SK-N-SH treated with all-trans-retinoic acid at 6 μM for 48 hours (cell line): ENCODE measurements at regions not wholly inside any gene's neighbourhood (a gene's known extent, or its start where the extent isn't known, plus 50 kb on each side); places are given as distances from the start of the nearest gene placed in this dataset.
A peak's percentile ranks its signal among the peaks of the same experiment; 100 is the strongest.
"Not testable (repeated sequence)": the region's sequence is repeated elsewhere in the genome, so short reads cannot be mapped to it uniquely, and the experiment has no call there.

Source experiments
- ATAC-seq: fragments of 200-7000 bp; cut with Tn5 transposase; 3 replicates; pipeline ENCODE4 v1.9.1; 2020; ENCODE audit warnings: mild to moderate bottlenecking, moderate library complexity
- ESRRG ChIP-seq: fragments of 250-450 bp; sonication (Bioruptor Pico); IDR thresholded peaks from 2 replicates; pipeline ENCODE4 v1.6.1; 2021; ENCODE audit warnings: mild to moderate bottlenecking
- GLIS3 ChIP-seq: fragments of 250-450 bp; sonication (Bioruptor Pico); IDR thresholded peaks from 2 replicates; pipeline ENCODE4 v1.5.0; 2020; ENCODE audit warnings: mild to moderate bottlenecking, moderate library complexity
- ISL1 ChIP-seq: fragments of 250-450 bp; sonication (Bioruptor Pico); IDR thresholded peaks from 2 replicates; pipeline ENCODE4 v2.1.2; 2022; ENCODE audit warnings: mild to moderate bottlenecking, moderate library complexity
- OSR1 ChIP-seq: fragments of 250-450 bp; sonication (Bioruptor Pico); IDR thresholded peaks from 2 replicates; pipeline ENCODE4 v1.8.0; 2022; ENCODE audit warnings: moderate library complexity, mild to moderate bottlenecking, inconsistent platforms
- PPARA ChIP-seq: fragments of 250-450 bp; sonication (Bioruptor Pico); IDR thresholded peaks from 2 replicates; pipeline ENCODE4 v1.5.0; 2020; ENCODE audit warnings: mild to moderate bottlenecking, borderline replicate concordance
- RARB ChIP-seq: fragments of 250-450 bp; sonication (Bioruptor Pico); IDR thresholded peaks from 2 replicates; pipeline ENCODE4 v1.8.0; 2021; ENCODE audit warnings: mild to moderate bottlenecking, moderate library complexity
- TCF4 ChIP-seq: fragments of 250-450 bp; sonication (Bioruptor Pico); IDR thresholded peaks from 2 replicates; pipeline ENCODE4 v1.8.0; 2021; ENCODE audit warnings: mild to moderate bottlenecking, moderate library complexity, borderline replicate concordance
- TOX ChIP-seq: fragments of 250-450 bp; sonication (Bioruptor Pico); IDR thresholded peaks from 2 replicates; pipeline ENCODE4 v1.8.0; 2021; ENCODE audit warnings: mild to moderate bottlenecking, moderate library complexity, borderline replicate concordance
- ZC3H10 ChIP-seq: fragments of 250-450 bp; sonication (Bioruptor Pico); IDR thresholded peaks from 2 replicates; pipeline ENCODE4 v1.5.1; 2021; ENCODE audit warnings: mild to moderate bottlenecking, moderate library complexity
- ZFP30 ChIP-seq: fragments of 450-650 bp; formaldehyde crosslinking; IDR thresholded peaks from 2 replicates; pipeline ENCODE4 v1.5.0; 2022; ENCODE audit warnings: mild to moderate bottlenecking, moderate library complexity
- ZNF565 ChIP-seq: fragments of 450-650 bp; formaldehyde crosslinking; conservative IDR thresholded peaks from 2 replicates; pipeline ENCODE4 v1.5.0; 2020; ENCODE audit warnings: low read depth, mild to moderate bottlenecking, moderate library complexity
- ZNF70 ChIP-seq: fragments of 450-650 bp; formaldehyde crosslinking; IDR thresholded peaks from 2 replicates; pipeline ENCODE4 v1.5.0; 2020; ENCODE audit warnings: mild to moderate bottlenecking, moderate library complexity
- TF ChIP-seq, protein P1 (sequence below): fragments of 250-450 bp; sonication (Bioruptor Pico); IDR thresholded peaks from 2 replicates; pipeline ENCODE4 v1.5.1; 2021; ENCODE audit warnings: mild to moderate bottlenecking, moderate library complexity
- TF ChIP-seq, protein P2 (sequence below): fragments of 250-450 bp; sonication (Bioruptor Pico); IDR thresholded peaks from 2 replicates; pipeline ENCODE4 v1.8.0; 2020; ENCODE audit warnings: mild to moderate bottlenecking, moderate library complexity, borderline replicate concordance
- TF ChIP-seq, protein P3 (sequence below): fragments of 250-450 bp; sonication (Bioruptor Pico); IDR thresholded peaks from 2 replicates; pipeline ENCODE4 v1.5.0; 2020; ENCODE audit warnings: mild to moderate bottlenecking, moderate library complexity

DNA sequence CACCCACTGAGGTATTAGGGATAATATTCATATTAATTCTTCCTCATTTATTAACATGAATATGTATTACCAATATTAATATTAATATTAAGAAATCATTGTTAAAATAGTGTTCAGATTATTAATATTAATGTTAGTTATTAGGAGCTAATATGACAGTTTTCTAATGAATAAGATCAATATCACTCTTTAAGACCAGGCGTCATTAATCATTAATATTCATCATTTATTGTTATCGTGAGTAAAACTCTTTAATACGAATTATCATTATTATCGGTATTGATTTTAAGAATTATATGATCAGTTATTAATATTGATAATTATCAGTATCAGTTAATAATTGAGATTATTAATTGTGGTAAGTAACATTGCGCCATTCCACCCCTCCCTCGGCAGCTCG lies 101.0 kb upstream of the HMX1 start:
- not testable (repeated sequence) for ATAC-seq

DNA sequence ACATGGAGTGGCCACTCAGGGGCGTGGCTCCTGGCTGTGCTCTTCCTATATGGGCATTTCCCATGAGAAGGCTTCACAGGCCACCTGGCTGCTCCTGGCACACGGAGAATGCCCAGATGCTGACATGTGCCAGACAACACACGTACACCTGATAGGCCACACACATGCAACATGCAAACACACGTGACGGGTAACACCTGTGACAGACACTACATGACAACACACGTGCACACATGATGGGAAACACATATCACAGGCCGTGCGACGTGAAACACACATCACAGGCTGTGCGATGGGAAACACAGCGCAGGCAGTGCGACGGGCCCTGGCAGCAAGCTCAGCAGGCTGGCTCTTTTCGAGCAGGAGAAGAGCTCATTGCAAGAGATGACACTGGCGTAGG lies 94.3 kb upstream of the HMX1 start:
- ATAC-seq, result not testable (repeated sequence)

DNA sequence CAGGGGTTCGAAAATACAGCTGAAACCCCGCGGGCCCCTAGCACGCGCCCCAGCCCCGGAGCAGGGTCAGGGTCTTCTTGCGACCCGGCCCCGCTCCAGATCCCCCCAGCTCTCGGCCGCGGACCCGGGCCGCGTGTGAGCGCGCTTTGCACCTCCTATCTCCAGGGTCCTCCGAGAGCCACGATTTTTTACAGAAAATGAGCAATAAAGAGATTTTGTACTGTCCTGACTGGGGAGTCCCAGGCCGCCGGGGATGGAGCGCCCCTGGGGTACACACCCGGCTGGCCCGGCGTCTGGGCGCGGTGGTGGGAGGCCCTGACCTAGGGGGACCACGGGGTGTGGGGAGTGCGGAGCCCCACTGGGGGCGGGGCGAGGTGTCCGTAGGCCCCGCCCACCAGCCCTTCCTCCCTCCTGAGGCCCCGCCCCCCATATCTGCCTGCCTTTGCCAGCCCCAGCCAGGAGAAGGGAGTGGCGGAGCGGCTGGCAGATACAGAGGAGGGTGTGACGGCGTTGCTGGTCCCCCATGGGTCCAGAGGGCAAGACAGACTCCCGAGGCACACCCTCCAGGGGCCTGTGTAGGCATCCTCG lies 92.7 kb upstream of the HMX1 start:
- ATAC-seq, result not testable (repeated sequence)

DNA sequence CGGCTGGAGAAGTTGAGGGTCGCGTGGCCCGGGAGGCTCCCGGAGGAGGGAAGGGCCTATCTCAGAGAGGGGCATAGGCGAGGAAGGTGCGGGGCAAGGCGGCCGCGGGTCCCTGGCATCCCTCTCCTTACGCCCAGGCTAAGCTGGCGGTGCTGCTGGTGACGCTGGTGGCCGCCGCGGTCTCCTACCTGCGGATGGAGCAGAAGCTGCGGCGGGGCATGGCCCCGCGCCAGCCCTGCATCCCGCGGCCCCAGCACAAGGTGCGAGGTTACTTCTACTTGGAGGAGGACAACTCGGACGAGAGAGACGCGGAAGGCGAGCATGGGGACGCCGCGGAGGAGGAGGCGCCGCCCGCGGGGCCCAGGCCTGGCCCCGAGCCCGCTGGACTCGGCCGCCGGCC lies 91.9 kb upstream of the HMX1 start:
- not testable (repeated sequence) for ATAC-seq

DNA sequence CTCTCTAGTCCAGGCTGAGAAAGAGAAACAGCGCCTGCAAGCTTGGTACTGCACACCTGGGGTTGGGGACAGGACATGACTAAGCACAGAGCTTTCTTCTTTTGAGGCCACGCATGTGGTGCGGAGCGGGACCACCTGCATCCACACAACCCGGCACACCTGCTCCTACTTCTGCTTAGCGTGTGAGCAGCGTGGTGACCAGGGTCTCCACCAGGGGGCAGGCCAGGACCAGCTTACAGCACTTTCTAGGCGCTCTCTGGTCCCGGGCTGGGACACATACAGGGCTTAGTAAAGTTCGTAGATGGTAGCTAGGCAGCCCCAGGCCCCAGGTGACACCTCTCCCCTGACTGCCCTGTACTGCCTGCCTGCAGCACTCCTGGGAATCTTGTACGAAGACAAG lies 89.7 kb upstream of the HMX1 start:
- not testable (repeated sequence) for ATAC-seq

DNA sequence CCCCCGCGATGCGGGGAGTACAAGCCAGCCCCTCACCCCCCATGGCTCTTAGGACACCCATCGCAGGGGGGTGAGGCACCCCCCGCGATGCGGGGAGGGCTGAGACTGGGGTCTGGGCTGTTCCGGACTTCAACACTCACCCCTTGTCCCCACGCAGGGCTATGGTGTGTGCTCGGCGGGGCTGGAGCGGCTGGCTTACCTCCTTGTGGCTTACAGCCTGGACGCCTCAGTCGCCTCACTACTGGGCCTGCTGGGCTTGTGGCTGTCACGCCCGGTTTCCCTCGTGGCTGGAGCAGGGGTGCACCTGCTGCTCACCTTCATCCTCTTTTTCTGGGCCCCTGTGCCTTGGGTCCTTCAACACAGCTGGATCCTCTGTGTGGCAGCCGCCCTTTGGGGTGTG lies 87.8 kb upstream of the HMX1 start:
- ATAC-seq, result not testable (repeated sequence)

DNA sequence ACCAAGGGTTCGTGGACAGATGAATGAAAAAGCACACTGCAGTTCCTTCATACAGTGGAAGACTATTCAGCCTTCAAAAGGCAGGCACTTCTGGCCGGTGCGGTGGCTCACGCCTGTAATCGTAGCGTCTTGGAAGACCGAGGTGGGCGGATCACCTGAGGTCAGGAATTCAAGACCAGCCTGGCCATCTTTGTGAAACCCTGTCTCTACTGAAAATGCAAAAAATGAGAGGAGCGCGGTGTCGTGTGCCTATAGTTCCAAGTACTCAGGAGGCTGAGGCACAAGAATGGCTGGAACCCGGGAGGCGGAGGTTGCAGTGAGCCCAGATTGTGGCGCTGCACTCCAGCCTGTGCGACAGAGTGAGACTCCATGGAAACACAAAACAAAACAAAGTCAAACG lies 82.4 kb upstream of the HMX1 start:
- ATAC-seq, result not testable (repeated sequence)

DNA sequence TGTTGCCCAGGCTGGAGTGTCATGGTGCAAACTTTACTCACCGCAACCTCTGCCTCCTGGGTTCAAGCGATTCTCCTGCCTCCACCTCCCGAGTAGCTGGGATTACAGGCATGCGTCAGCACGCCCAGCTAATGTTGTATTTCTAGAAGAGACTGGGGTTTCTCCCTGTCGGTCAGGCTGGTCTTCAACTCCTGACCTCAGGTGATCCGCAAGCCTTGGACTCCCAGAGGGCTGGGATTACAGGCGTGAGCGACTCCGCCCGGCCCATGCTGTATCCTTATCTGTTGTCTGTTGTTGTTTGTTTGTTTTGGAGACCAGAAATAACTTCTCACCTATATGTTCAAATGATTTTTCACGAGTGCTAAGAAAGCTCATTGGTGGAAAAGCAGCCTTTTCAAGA lies 81.2 kb upstream of the HMX1 start:
- ATAC-seq, result not testable (repeated sequence)

DNA sequence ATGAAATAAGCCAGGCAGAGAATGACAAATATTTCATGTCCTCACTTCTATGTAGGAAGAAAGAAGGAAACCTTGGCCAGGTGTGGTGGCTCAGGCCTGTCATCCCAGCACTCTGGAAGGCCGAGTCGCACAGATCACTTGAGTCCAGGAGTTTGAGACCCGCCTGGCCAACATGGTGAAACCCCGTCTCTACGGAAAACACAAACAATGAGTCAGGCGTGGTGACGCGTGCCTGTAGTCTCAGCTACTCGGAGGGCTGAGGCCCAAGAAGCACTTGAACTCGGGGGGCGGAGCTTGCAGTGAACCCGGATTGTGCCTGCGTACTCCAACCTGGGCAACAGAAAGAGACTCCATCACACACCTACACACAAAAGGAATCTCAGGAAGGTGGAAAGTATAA lies 80.5 kb upstream of the HMX1 start:
- not testable (repeated sequence) for ATAC-seq

DNA sequence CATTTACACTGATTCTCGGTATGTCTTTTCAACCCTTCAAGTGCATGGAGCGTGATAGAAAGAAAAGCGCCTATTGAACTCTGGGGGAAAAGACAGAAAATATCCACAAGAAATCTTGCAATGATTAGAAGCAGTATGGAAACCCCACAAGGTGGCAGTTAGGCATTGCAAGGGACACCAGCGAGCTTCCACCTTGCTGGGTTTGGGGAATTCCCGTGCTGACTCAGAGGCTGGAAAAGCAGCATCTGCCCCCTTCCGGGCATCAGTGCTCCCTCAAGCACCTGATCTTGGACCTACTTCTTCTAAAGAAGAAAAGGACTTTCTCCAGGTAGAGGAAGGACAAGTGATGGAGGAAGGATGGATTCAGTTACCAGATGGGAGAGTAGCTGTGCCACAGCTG lies 73.9 kb upstream of the HMX1 start:
- ATAC-seq, result not testable (repeated sequence)

DNA sequence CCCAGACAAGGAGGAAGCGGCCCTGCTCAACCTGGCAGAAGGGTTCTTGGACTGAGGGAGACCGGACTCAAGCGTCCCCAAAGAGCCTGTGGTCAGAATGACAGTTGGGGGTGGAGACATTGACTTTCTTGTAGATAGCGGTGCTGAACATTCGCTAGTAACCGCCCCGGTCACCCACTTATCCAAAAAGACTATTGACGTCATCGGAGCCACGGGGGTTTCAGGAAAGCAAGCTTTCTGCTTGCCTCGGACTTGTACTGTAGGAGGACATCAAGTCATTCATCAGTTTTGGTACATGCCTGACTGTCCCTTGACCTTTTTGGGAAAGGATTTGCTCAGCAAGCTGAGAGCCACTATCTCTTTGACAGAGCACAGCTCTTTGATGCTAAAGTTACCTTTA lies 71.7 kb upstream of the HMX1 start:
- not testable (repeated sequence) for ATAC-seq

DNA sequence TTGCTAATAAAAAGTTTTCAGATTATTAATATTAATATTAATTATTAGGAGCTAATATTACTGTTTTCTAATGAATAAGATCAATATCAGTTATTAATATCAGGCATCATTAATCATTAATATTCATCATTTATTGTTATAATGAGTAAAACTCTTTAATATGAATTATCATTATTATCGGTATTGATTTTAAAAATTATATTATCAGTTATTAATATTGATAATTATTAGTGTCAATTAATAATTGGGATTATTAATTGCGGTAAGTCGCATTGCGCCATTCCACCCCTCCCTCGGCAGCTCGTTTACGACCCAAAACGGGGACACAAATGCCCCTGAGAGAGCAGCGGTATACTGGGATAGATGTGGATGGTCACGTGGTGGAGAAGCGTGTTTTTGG lies 70.4 kb upstream of the HMX1 start:
- not testable (repeated sequence) for ATAC-seq

DNA sequence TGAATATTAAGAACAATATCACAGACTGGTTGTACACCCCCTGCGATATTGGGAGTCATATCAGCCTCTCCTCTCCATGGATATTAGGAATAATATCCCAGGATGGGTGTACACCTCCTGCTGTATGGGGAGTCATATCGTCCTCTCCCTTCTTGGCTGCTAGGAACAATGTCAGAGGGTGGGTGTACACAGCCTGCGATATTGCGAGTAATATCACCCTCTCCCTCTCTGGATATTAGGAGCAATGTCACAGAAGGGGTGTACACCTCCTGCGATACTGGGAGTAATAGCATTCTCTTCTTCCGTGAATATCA lies 69.8 kb upstream of the HMX1 start:
- ATAC-seq, result not testable (repeated sequence)

DNA sequence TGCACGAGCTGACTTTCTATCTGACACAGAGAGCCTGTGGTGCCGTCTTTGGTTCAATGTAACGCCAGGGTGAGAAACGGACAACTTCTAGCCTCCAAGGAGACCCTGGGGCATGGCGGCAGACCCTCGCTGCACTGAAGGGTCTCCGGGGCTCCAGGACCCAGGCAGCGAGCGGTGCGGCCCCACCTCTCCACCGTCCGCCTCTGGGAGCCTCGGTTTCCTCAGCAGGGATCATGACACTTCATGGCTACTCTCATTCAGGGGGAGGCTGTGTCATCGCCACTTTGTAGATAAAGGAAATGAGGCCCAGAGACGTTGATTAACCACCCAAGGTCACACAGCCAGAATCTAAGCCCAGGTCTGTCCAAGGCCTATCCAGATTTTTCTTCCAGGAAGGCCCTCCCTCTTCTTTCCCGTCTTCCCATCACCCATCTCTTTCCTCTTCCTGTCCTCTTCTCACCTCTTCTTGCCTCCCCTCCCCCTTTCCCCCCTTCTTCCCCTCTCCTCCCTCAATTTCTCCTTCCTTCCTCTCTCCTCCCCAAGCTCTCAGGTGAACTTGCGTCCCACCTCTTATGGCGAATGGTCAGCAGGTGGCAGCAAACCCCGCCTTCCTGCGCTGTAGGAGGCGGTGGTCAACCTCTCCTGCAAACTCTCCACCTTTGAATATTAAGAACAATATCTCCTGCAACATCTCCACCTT lies 69.3 kb upstream of the HMX1 start:
- ATAC-seq, result peak; percentile 50; the same call in 1 of the 3 replicates
- TF ChIP-seq, protein P1, sequence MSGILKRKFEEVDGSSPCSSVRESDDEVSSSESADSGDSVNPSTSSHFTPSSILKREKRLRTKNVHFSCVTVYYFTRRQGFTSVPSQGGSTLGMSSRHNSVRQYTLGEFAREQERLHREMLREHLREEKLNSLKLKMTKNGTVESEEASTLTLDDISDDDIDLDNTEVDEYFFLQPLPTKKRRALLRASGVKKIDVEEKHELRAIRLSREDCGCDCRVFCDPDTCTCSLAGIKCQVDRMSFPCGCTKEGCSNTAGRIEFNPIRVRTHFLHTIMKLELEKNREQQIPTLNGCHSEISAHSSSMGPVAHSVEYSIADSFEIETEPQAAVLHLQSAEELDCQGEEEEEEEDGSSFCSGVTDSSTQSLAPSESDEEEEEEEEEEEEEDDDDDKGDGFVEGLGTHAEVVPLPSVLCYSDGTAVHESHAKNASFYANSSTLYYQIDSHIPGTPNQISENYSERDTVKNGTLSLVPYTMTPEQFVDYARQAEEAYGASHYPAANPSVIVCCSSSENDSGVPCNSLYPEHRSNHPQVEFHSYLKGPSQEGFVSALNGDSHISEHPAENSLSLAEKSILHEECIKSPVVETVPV, result no peak
- TF ChIP-seq TCF4 (CRISPR knock-in tag) (no peak), ZNF565 (CRISPR knock-in tag) (no peak), TOX (no peak), ISL1 (CRISPR knock-in tag) (no peak), ZNF70 (CRISPR knock-in tag) (no peak), OSR1 (CRISPR knock-in tag) (no peak), RARB (CRISPR knock-in tag) (no peak), ZFP30 (no peak), ESRRG (CRISPR knock-in tag) (no peak), GLIS3 (CRISPR knock-in tag) (no peak), PPARA (CRISPR knock-in tag) (no peak), ZC3H10 (no peak)
- TF ChIP-seq, protein P2, sequence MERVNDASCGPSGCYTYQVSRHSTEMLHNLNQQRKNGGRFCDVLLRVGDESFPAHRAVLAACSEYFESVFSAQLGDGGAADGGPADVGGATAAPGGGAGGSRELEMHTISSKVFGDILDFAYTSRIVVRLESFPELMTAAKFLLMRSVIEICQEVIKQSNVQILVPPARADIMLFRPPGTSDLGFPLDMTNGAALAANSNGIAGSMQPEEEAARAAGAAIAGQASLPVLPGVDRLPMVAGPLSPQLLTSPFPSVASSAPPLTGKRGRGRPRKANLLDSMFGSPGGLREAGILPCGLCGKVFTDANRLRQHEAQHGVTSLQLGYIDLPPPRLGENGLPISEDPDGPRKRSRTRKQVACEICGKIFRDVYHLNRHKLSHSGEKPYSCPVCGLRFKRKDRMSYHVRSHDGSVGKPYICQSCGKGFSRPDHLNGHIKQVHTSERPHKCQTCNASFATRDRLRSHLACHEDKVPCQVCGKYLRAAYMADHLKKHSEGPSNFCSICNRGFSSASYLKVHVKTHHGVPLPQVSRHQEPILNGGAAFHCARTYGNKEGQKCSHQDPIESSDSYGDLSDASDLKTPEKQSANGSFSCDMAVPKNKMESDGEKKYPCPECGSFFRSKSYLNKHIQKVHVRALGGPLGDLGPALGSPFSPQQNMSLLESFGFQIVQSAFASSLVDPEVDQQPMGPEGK (CRISPR knock-in tag), result no peak
- TF ChIP-seq, protein P3, sequence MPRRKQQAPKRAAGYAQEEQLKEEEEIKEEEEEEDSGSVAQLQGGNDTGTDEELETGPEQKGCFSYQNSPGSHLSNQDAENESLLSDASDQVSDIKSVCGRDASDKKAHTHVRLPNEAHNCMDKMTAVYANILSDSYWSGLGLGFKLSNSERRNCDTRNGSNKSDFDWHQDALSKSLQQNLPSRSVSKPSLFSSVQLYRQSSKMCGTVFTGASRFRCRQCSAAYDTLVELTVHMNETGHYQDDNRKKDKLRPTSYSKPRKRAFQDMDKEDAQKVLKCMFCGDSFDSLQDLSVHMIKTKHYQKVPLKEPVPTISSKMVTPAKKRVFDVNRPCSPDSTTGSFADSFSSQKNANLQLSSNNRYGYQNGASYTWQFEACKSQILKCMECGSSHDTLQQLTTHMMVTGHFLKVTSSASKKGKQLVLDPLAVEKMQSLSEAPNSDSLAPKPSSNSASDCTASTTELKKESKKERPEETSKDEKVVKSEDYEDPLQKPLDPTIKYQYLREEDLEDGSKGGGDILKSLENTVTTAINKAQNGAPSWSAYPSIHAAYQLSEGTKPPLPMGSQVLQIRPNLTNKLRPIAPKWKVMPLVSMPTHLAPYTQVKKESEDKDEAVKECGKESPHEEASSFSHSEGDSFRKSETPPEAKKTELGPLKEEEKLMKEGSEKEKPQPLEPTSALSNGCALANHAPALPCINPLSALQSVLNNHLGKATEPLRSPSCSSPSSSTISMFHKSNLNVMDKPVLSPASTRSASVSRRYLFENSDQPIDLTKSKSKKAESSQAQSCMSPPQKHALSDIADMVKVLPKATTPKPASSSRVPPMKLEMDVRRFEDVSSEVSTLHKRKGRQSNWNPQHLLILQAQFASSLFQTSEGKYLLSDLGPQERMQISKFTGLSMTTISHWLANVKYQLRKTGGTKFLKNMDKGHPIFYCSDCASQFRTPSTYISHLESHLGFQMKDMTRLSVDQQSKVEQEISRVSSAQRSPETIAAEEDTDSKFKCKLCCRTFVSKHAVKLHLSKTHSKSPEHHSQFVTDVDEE (CRISPR knock-in tag), result no peak
